NCI-H128 (cell line): ENCODE measurements at regions not wholly inside any gene's neighbourhood (a gene's known extent, or its start where the extent isn't known, plus 50 kb on each side); places are given as distances from the start of the nearest gene placed in this dataset.

Experiments
- DNase-seq: peaks from one replicate; lab custom pipeline; 2025; ENCODE audit not compliant: unreplicated experiment; lab: John Stamatoyannopoulos, UW

DNA sequence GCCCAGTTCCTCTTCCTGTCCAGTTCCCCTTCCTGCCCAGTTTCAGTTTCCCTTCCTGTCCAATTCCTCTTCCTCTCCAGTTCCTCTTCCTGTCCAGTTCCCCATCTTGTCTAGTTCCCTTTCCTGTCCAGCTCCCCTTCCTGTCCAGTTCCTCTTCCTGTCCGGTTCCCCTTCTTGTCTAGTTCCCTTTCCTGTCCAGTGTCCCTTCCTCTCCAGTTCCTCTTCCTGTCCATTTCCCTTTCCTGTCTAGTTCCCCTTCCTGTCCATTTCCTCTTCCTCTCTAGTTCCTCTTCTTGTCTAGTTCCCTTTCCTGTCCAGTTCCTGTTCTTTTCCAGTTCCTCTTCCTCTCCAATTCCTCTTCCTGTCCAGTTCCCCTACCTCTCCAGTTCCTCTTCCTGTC, 68.1 kb upstream of the ADCY1 start:
- no peak for DNase-seq

DNA sequence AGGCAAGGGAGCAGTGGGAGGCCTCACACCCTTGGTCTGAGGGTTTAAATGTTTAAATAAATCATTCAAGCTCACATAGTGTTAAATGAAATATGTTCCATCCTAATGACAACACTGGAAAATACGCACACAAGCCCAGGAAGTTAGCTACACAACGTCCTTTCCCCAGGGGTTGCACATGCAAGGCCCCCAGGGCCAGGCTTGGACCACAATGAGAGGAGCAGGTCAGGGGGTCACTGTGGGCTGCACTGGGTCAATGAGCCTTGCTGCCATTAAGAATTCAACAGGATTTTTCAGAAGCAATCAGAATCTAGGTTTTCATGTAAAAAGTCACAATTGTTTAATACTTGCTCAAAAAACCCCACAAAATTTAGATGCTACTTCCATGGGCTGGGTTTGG, 64.9 kb upstream of the ADCY1 start:
- no peak for DNase-seq

DNA sequence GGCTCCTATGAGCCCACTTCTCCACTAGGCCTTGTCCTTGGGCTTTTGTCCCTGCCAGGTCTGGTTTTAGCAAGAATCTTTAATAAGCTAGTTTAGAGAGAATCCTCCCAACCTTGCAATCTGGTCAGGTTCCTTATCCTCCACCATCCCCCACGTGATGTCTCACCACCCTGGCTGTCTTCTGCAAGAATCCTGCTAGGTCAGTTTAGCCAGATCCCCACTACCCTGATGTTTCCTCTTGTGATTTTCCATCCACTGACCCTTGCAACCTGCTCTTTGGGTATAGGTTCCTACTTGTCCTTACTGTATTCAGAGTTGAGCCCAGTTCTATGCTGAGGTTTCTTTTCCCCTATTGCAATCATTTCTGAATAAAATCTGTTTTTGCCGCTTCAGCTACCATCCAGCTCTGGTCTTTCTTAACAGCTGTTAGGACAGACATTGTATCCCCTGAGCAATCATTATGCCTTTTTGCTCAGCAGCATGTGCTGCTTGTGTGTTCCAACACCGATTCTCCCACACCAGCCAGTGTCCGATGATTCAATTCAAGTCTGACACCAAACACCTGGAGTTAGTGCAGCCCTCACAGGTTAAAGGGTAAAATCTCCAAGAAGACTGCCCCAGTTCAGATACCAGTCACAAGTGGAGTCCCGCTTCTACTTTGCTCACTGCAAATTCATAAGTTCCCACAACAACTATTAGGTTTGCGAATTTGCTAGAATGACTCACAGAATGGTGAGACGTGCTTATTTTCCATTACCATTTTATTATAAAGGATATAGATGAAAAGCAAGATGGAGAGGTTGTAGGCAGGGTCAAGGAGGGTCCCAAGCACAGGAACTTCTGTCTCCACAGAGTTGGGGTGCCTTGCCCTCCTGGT, 62.2 kb upstream of the ADCY1 start:
- no peak for DNase-seq

DNA sequence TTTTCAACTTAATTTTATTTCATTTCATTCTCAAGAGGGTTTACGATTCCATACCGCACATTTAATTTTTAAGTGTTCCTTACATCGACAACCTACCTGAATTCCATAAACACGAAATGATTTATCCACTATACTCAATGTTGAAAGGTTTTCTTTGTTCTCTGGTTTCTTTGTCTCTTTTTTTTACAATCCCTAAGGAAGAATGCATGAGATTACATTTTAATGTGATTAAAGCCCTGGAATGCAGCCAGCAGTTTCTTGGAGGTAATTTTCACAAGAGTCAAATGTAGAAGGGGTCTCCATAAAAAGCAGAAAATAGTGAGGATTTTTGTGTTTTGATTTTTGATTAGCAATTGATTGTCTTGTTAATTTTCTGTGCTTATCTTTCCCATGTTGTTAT, 59.2 kb upstream of the ADCY1 start:
- no peak for DNase-seq

DNA sequence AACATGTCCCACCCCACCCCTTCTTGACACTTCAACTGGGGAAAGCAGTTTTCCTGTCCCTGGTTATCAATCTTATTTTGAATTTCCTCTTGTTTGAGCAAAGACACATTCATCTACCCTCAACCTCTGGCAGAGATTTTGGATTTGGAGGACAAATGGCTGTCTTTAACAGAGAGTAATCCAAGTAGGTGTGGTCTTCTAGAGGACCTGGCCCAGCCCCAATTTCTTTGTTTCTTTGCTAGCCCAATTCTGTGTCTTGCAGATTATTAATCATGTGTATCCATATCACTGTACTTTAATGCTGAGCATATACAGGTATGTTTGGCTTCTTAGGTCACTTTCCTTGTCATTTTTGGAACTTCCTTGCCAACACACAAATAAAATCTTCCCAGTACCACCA, 58.8 kb upstream of the ADCY1 start:
- DNase-seq, result no peak
